GM21576 (cell line): ENCODE measurements at regions not wholly inside any gene's neighbourhood (a gene's known extent, or its start where the extent isn't known, plus 50 kb on each side); places are given as distances from the start of the nearest gene placed in this dataset.
"Not testable (repeated sequence)": the region's sequence is repeated elsewhere in the genome, so short reads cannot be mapped to it uniquely, and the experiment has no call there.

ENCODE experiments used
- ATAC-seq: cut with Tn5 transposase; IDR thresholded peaks from one replicate; pipeline ENCODE4 v1.9.1; 2021; ENCODE audit warnings: mild to moderate bottlenecking, moderate library complexity; ENCODE audit not compliant: unreplicated experiment

DNA sequence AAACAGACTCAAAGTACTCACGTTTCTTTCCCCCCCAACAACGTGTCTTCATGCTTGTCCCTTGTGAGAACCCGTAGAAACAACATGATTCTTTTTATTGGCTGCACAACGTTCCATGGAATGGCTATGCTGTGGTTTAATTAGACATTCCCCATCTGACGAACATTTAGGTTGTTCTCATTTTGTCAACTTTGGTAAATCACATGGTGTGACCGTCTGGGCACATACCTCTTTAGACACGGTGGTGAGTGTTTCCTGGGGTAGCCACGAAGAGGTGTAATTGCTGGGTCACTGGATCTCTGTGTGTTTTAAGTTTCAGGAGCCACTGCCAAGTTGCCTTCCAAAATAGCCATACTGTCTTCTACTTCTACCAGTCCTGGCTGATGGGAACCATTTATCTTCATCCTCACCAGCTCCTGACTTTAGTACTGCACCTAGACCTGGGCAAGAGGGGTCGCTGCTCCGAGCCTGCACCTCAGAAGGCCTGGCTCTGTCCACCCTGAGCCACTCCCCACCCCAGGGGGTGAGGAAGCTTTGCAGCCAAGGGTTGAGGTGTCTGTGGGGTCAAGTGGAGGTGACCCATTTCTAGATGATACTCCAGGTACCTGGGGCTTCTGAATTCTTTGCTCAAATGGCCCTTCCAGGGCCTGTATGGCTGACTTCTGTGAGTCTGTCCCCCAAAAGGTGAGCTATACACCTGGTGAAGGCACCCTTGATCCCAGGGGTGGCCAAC lies 84.7 kb downstream of the IRX5 start:
- ATAC-seq = no peak

DNA sequence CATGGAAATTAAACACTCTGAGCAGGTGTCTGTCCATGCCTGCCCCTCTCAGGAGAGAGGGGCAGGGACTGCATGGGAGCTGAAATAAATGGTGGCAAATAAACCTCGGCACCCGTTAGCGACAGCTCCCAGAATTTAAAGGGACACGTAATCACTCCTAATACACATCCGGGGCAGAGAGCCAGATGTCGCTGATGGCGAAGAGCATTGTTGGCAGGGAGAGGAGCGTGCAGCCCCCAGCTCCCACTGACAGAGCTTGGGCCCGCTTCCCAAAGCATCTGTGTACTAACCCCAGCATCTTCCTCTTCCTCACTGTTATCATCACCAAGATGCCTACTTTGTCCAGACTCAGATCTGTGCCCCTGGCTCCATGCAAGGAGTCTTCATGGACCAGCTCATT lies 85.8 kb downstream of the IRX5 start:
- ATAC-seq = no peak

DNA sequence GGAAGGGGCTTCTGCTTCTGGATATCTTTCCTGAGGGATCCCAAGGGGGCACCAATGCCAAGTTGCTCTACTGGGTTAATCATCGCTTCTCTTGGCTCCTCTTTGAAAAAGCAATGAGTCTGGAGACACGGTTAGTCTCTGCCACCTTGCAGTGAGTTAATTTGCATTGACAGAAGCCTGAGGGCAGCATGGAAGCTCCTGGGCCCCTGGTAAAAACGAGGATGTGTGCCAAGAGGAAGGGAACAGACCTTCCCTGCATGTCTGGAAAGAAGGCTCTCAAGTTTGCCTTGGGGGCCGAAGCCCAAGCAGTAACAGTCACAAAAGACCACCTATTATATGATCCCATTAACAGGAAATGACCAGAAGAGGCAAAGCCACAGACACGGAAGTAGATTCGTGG lies 86.7 kb downstream of the IRX5 start:
- no peak for ATAC-seq

DNA sequence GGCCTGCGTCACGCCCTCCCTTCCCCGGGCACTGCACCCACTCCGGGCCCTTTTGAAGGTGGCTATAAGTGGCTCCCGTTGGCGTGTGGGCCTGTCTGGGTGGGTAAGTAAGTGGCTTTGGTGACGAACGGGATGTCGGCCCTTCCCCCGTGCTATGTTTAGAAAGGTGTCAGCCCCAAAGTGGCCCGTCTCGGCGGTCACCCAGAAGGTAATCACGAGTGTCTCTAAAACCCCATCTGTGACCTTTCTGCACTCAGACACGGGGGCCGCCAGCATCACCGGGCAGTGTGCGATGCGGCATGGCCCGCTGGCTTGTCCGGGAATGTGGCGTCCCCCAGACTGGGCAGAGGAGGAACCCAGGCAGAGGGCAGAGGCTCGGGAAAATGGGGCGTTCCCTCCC lies 88.2 kb downstream of the IRX5 start:
- ATAC-seq = no peak

DNA sequence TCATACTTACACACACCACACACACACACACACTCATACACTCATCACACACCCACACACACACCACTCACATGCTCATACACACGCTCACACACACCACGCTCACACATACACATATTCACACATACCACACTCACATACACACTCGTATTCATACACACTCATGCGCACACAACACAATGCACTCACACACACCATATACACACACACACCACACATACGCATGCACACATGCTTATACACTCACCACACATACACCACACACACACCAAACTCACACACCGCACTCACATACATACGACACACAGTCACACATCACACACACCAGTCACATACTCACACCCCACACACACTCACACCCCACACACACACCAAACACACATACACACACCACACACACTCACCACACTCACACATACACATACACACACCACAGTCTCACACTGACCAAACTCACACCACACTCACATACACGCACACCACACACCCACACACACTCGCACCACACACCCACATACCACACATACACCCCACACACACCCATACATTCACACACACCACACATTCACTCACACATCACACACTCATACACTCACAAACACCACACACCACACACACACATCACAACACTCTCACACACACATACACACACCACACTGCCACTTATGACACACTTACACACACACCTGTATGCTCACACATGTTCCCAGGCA lies 88.9 kb downstream of the IRX5 start:
- no peak for ATAC-seq

DNA sequence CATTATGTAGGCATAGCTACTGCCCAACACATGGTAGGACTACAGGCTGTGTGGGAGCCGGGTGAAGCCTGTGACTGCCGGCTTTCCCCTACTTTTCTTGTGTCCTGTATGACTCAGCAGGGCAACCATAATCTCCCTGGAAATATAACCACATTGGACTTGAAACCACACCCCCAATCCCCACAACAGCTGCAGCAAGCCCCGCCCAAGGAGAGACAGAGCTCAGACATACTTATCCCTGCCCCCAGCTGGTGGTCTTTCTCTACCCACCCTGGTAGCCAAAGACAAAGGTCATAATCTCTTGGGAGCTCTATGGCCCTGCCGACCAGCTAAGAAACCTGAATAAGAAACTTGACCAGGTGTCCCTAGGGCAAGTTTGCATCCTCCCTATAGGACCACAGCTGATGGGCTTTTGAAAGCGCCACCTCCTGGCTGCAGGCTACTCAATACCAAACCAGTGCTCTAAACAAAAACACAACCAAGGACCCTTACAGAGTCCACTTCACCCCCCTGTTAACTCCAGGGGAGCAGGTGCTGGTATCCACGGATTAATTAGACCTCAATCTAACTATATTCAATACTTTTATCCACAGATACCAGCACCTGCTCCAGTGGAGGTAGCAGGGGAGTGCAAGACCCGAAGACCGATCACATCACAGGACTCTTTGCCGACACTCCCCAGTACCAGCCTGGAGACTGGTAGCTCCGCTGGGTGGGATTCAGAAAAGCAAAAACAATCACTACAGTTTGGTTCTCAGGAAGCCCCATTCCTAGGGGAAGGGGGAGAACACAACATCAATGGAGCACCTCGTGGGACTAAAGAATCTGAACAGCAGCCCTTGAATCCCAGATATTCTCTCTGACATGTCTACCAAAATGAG lies 91.2 kb downstream of the IRX5 start:
- no peak for ATAC-seq

DNA sequence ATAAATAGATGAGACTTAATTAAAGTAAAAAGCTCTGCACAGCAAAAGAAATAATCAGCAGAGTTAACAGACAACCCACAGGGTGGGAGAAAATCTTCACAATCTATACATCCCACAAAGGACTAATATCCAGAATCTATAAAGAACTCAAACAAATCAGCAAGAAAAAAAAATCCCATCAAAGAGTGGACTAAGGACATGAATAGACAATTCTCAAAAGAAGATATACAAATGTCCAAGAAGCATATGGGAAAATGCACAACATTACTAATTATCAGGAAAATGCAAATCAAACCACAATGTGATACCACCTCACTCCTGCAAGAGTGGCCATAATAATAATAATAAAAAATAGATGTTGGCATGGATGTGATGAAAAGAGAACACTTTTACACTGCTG lies 96.6 kb downstream of the IRX5 start:
- not testable (repeated sequence) for ATAC-seq

DNA sequence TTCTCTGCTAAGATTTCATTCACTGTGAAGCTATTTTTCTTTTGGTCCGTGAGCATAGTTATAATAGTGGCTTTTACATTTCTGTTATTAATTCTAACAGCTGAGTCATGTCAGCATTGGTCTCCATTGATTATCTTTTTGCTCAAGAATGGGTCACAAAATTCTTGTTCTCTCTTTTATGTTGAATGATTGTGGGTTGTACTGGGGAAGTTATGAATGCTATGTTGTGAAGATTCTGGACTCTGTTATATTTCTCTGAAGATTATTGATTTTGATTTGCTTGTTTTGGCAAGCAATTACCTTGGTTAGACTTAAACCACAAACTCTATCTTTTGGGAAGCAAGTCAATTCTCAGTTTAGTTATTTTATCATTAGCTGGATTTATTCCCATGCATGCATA lies 98.8 kb downstream of the IRX5 start:
- ATAC-seq = no peak

DNA sequence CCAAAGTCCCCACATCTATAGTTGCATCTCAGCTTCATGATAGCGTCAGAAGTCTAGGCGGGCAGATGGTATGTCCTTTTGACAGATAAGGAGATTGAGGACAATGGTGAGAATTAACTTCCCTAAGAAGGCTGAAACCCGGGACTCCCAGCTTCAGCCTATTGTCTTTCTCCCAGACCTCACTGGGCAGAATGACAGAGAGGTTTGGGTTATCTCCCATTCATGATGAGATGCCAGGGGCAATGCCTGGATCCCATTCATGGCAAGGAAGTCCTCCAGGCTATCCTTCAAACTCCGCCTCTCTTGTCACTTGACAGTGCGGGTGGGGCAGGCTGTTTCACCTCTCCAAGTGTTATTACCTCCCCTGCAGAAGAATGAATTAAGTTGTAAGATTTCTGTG lies 100.3 kb downstream of the IRX5 start:
- no peak for ATAC-seq

DNA sequence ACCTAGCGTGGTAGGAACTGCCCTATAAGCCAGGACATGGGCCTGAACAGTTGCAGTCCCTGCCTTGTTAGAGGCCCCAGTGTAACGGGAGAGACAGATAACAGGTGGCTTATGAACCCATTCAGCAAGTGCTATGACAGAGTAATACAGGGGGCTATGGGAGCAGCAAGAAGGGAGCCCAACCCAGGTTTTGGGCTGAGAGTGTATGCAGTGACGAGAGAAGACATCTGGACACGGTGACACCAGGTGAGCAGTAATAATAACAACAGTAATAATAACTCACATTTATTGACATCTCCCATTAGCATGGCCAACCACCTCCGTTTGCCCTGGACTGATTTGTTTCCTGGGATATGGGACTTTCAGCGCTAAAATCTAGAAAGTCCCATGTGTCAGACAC lies 100.8 kb downstream of the IRX5 start:
- no peak for ATAC-seq

DNA sequence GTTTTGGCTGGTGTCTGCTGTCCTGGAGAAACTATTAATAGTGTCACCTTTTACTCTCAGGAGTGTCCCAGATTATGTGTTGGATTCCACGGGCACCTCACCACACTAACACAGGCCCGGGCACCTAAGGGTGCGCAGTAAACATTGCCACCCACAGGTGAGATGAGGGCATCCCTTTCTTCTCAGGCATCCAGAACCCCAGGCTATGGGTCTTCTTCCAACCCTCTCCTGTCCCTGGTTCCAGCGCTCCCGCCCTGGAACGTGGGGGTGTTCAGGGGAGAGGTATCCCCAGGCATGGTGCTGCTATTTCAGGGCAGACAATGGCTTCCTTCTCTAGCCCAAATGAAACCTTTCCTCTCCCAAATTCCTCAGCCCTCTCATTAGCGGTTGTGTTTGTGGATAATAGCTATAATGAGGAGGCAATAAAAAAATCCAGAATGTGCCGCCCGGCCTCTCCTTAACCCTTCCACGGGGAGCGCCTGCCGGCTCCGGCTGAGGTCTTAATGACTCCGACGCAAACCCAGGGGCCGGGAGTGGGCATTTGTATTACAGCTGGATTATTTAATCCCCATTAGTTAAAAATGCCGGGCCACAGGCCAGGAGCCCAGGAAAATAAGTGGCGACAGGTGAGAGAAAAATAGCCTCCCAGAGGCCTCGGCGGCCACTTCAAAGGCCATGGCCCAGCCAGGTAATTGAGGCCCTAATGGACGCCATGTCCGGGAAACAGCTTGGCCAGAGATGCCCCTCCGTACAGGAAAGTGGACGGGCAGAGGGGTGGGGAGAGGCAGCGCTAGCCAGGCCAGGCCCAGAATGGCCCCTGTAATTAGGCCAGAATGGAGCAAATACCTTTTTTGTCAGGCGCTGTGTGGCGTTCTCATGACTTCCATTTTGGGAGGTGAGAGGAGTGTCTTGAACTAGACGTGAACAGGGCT lies 102.8 kb downstream of the IRX5 start:
- no peak for ATAC-seq

DNA sequence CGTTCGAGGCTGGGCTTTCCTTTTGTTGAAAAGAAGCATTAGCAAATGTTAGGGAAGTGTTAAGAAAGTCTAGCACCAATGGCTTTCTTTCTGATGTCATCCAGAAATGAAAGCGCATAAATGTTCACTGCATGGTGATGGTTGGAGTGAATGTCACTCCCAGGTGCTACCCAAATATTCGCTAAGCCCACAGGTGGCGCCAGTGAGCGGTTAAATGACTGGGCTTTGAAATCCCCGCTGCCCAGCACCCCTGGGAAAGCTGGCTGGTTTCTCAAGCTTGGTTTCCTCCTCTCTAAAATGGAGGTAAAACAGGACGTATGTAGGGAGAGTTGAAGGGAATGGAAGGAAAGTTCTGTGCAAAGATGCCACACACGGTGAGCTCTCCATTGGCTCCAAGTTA lies 104.4 kb downstream of the IRX5 start:
- no peak for ATAC-seq

DNA sequence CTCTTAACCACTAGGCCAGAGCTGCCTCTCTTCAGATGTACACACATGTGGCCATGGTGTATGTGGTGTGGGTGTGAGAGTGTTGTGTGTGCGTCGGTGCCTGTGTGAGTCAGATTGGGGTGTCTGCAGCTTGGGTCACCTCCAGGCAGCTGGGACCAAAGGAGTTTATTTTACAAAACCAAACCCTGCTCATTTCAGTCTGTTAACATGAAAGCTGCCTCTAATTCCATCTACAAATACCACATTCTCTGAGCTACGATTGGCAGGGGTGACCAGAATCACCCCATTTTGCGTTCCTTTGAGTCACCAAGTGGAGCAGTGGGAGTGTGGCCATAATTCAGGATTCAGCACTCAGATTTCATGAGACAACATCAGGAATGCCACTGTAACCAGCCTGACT lies 105.3 kb downstream of the IRX5 start:
- ATAC-seq = no peak

DNA sequence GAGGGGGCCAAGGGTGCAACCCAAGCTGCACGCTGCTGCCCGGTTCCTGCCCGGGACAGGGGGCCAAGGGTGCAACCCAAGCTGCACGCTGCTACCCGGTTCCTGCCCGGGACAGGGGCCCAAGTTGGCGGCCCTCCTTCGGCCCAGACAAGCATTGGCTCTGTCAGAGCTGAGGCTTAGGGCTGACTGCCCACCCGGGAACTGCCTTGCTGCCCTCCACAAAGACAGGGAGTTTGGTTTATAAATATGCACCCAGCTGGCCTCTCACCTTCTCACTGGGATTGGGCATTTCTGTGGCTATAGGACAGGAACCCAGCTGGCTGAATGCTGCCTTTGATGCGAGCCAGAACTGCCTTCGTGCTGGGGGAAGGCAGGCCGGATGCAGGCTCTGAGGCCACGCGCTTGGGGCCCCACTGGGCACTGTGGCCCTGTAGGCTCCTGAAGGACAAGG lies 105.7 kb downstream of the IRX5 start:
- ATAC-seq = no peak

DNA sequence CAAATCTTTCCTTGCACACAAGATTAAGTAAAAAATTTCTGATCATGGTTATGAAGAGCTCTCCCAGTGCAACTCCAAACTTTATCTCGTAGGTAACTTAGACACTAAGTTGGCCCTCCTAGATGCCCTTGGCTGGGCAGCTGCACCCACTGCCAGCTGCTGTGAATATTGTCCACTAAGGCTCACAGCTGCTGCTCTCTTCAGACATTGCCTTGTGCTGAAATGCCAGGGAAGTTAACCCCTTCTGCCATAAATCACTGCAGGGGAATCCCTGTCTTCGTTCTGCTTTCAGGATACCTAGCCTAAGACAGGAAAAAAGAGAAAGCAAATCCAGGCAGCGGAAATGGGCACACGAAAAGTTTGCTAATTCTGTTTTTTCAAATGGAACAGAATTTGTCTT lies 106.4 kb downstream of the IRX5 start:
- ATAC-seq = no peak

DNA sequence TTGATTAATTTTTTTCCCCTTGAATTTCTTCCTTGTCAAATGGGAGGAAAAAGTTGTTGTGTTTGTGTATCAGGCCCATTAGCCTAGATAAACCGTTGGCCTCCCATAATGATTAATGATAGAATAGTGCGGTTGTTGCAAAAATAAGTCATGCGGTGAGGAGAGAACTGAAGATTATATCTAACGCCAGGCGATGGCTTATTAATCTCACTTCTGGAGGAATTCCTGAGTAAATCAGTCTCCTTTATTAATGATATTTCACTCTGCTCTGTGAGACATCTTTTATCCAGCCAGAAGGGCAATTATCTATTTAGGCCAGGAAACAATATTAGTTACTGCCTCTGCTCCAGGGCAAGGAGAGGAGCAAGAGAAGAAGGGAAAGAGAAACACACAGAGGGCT lies 107.3 kb downstream of the IRX5 start:
- ATAC-seq = no peak

DNA sequence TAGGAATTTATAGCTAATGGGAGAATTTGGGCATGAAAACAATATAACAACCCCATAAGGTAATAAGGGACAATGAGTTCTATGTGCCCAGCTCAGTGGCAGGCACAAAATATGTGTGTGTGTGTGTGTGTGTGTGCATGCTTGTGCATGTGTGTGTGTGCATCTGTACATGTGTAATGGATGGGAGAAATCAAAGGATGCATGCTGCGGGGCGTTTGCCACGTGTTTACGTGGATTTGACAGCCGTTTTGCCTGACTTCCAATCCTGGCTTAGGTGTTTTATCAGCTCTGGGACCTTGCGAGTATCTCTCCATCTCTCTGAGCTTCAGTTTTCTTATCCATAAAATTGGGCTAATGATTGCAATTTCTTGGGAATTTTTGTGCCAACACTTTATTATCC lies 108.4 kb downstream of the IRX5 start:
- no peak for ATAC-seq

DNA sequence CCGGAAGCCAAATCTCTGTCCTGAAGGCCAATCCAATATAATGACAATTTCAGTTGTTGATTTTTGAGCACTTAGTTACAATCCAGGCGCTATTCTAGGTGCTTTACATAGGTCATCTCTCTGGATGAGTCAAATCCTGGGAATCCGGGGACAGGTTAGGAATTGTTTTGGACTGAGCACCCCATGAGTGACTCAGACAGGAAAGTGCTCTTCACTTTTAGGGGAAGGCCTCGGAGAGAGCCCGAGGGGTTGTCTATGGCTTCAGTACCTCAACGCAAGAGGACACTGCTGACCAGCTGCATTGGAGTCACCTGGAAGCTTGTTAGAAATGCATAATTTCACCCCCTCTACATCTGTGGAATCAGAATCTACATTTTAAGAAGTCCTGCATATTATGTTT lies 108.8 kb downstream of the IRX5 start:
- no peak for ATAC-seq

DNA sequence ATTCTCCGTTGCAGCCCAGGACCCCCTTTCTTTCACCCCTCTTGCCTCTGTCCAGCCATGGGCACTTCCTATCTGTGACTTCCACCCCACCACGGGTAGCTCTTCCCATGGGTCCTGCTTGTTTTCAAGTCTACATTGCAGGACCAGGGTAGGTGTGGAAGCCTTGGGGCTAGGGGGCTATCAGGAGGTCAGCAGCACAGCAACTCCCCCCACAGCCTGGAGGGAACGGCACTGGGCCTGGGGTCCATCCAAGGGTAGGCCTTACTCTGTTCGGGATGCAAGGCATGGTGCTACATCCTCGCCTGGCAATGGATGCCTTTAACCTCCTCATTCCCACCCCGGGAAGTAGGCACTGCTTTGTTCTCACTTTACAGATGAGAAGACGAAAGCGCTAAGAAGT lies 109.3 kb downstream of the IRX5 start:
- ATAC-seq = no peak

DNA sequence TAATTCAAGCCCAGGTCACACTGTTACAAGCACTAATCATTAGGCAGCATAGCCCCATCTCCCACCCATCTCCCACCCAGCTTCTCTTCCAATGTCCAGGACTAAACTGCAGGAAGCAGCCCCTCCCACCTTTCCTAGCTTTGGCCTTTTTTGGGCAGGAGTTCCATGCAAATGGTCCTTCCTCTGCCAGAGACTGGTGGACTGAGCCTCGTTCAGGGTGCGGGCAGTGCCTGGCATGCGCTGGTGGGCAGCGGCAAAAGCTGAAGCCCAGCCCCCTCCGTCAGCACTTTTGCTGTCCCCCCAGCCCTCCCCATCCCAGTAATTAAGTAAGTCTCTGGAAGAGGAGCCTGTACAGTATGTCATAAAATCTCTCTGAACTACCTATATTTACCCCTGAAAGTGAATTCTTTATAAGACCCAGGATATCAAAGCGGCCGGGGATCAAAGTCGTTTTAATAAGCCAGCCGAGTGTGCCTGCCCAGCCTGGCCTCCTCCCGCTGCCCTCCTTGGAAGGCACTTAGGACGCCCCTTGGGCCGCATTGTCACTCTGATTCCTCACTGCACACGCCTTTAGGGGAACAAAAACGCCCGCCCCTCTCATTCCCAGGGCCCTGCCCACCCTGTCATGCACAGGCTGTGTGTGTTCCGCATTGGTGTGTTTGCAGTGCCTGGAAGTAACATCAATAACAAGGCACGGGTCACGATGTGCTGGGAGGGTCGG lies 109.9 kb downstream of the IRX5 start:
- ATAC-seq = no peak
